H9 (cell line): ENCODE measurements at regions not wholly inside any gene's neighbourhood (a gene's known extent, or its start where the extent isn't known, plus 50 kb on each side); places are given as distances from the start of the nearest gene placed in this dataset.
A peak's percentile ranks its signal among the peaks of the same experiment; 100 is the strongest.

Source experiments
- DNase-seq: peaks from one replicate; pipeline ENCODE4 v3.0.0-alpha.2; 2017
- H2AFZ ChIP-seq: one replicate; pipeline ENCODE4 v1.6.1; 2013; ENCODE audit warnings: mild to moderate bottlenecking, low read length, control low read depth, moderate library complexity
- H2AK5ac ChIP-seq: 2 replicates; pipeline ENCODE4 v1.6.1; 2013; ENCODE audit warnings: low read length, control low read depth, mixed read lengths; ENCODE audit not compliant: insufficient read length
- H2BK120ac ChIP-seq: one replicate; pipeline ENCODE4 v1.6.1; 2013; ENCODE audit warnings: low read depth, mild to moderate bottlenecking, low read length, control low read depth, inconsistent platforms; ENCODE audit not compliant: poor library complexity, severe bottlenecking
- H2BK12ac ChIP-seq: 2 replicates; pipeline ENCODE4 v1.6.1; 2013; ENCODE audit warnings: low read length, control low read depth, mixed read lengths, low read depth; ENCODE audit not compliant: insufficient read length
- H2BK15ac ChIP-seq: 2 replicates; pipeline ENCODE4 v1.6.1; 2013; ENCODE audit warnings: low read depth, low read length, control low read depth
- H2BK20ac ChIP-seq: one replicate; pipeline ENCODE4 v1.6.1; 2013; ENCODE audit warnings: low read depth, mild to moderate bottlenecking, low read length, control low read depth, inconsistent platforms; ENCODE audit not compliant: poor library complexity, severe bottlenecking
- H2BK5ac ChIP-seq: 2 replicates; pipeline ENCODE4 v1.6.1; 2013; ENCODE audit warnings: low read length, control low read depth, mixed read lengths; ENCODE audit not compliant: insufficient read length
- H3K14ac ChIP-seq: 2 replicates; pipeline ENCODE4 v1.6.1; 2013; ENCODE audit warnings: low read length, control low read depth; ENCODE audit not compliant: insufficient read depth
- H3K18ac ChIP-seq: 2 replicates; pipeline ENCODE4 v1.6.1; 2013; ENCODE audit warnings: low read depth, mild to moderate bottlenecking, mixed read lengths, low read length, control low read depth; ENCODE audit not compliant: insufficient read length
- H3K23ac ChIP-seq: 2 replicates; pipeline ENCODE4 v1.6.1; 2013; ENCODE audit warnings: low read length, control low read depth, mixed read lengths, low read depth; ENCODE audit not compliant: insufficient read length
- H3K23me2 ChIP-seq: 2 replicates; pipeline ENCODE4 v1.6.1; 2013; ENCODE audit warnings: low read depth, mild to moderate bottlenecking, mixed read lengths, low read length, control low read depth; ENCODE audit not compliant: insufficient read length, poor library complexity, severe bottlenecking
- H3K27ac ChIP-seq: 2 replicates; pipeline ENCODE4 v1.5.1; 2013; ENCODE audit warnings: low read length, control low read depth, mixed read lengths, low read depth; ENCODE audit not compliant: insufficient read length
- H3K27me3 ChIP-seq: 2 replicates; pipeline ENCODE4 v1.6.1; 2013; ENCODE audit warnings: low read length, control low read depth, inconsistent platforms; ENCODE audit not compliant: insufficient read depth
- H3K4ac ChIP-seq: 2 replicates; pipeline ENCODE4 v1.6.1; 2013; ENCODE audit warnings: low read depth, mild to moderate bottlenecking, control low read depth, inconsistent platforms, low read length, moderate library complexity
- H3K4me1 ChIP-seq: 2 replicates; pipeline ENCODE4 v1.6.1; 2013; ENCODE audit warnings: low read length, control low read depth, inconsistent platforms; ENCODE audit not compliant: insufficient read depth
- H3K4me2 ChIP-seq: 2 replicates; pipeline ENCODE4 v1.6.1; 2013; ENCODE audit warnings: low read length, control low read depth, mixed read lengths; ENCODE audit not compliant: insufficient read length, insufficient read depth
- H3K56ac ChIP-seq: 2 replicates; pipeline ENCODE4 v1.6.1; 2013; ENCODE audit warnings: low read depth, mild to moderate bottlenecking, mixed read lengths, low read length, control low read depth; ENCODE audit not compliant: insufficient read length
- H3K79me1 ChIP-seq: 2 replicates; pipeline ENCODE4 v1.6.1; 2013; ENCODE audit warnings: low read depth, mild to moderate bottlenecking, moderate library complexity, low read length, control low read depth, inconsistent platforms; ENCODE audit not compliant: insufficient read depth, poor library complexity, severe bottlenecking
- H3K79me2 ChIP-seq: 2 replicates; pipeline ENCODE4 v1.6.1; 2013; ENCODE audit warnings: low read length, control low read depth, inconsistent platforms; ENCODE audit not compliant: insufficient read depth
- H3K9ac ChIP-seq: 2 replicates; pipeline ENCODE4 v1.6.1; 2013; ENCODE audit warnings: low read length, control low read depth, mixed read lengths; ENCODE audit not compliant: insufficient read length; ENCODE audit errors: extremely low read depth
- H3K9me3 ChIP-seq: one replicate; pipeline ENCODE4 v1.6.1; 2013; ENCODE audit warnings: low read depth, low read length, inconsistent platforms; ENCODE audit not compliant: control insufficient read depth
- H3T11ph ChIP-seq: one replicate; pipeline ENCODE4 v1.6.1; 2013; ENCODE audit warnings: mild to moderate bottlenecking, low read length, control low read depth, inconsistent platforms
- H4K20me1 ChIP-seq: one replicate; pipeline ENCODE4 v1.6.1; 2013; ENCODE audit not compliant: control insufficient read depth, insufficient read length, insufficient read depth
- H4K5ac ChIP-seq: 2 replicates; pipeline ENCODE4 v1.6.1; 2013; ENCODE audit warnings: low read depth, mild to moderate bottlenecking, mixed read lengths, low read length, control low read depth; ENCODE audit not compliant: insufficient read length
- H4K8ac ChIP-seq: replicated peaks from 2 replicates; pipeline ENCODE4 v1.6.1; 2013; ENCODE audit warnings: low read length, control low read depth, mixed read lengths, low read depth; ENCODE audit not compliant: insufficient read length
- H4K91ac ChIP-seq: 2 replicates; pipeline ENCODE4 v1.6.1; 2013; ENCODE audit warnings: low read depth, mild to moderate bottlenecking, moderate library complexity, mixed read lengths, low read length, control low read depth; ENCODE audit not compliant: insufficient read length
- H3K27ac Mint-ChIP-seq, 3 experiments: 2 replicates in 2 of 3; 3 replicates in 1 of 3; pipeline ENCODE4 v1.8.0; 2020 to 2021; ENCODE audit warnings: mixed read lengths in 3 of 3, mild to moderate bottlenecking in 1 of 3, moderate library complexity in 1 of 3
- H3K27me3 Mint-ChIP-seq: 2 replicates; pipeline ENCODE4 v1.8.0; 2021; ENCODE audit warnings: low read depth, mild to moderate bottlenecking, moderate library complexity, mixed read lengths
- H3K36me3 Mint-ChIP-seq, 3 experiments: 2 replicates in 2 of 3; 3 replicates in 1 of 3; pipeline ENCODE4 v1.8.0; 2020 to 2021; ENCODE audit warnings: low read depth in 3 of 3, mixed read lengths in 3 of 3; ENCODE audit not compliant: insufficient read depth in 1 of 3
- H3K4me1 Mint-ChIP-seq, 2 experiments: 2 replicates each; pipeline ENCODE4 v1.8.0; 2020; ENCODE audit warnings: mixed read lengths in 2 of 2
- H3K4me3 Mint-ChIP-seq, 2 experiments: 2 replicates in 1 of 2; 3 replicates in 1 of 2; pipeline ENCODE4 v1.8.0; 2020 to 2021; ENCODE audit warnings: mild to moderate bottlenecking in 2 of 2, mixed read lengths in 2 of 2, moderate library complexity in 1 of 2
- H3K9me3 Mint-ChIP-seq, 2 experiments: 2 replicates in 1 of 2; 3 replicates in 1 of 2; pipeline ENCODE4 v1.8.0; 2020; ENCODE audit warnings: mild to moderate bottlenecking in 2 of 2, mixed read lengths in 2 of 2, moderate library complexity in 1 of 2
- TF ChIP-seq, protein P1 (sequence below): fragments of 200-600 bp; sonication (generic); conservative IDR thresholded peaks from 3 replicates; pipeline ENCODE4 v1.8.0; 2021; ENCODE audit warnings: antibody characterized with exemption, mild to moderate bottlenecking

DNA sequence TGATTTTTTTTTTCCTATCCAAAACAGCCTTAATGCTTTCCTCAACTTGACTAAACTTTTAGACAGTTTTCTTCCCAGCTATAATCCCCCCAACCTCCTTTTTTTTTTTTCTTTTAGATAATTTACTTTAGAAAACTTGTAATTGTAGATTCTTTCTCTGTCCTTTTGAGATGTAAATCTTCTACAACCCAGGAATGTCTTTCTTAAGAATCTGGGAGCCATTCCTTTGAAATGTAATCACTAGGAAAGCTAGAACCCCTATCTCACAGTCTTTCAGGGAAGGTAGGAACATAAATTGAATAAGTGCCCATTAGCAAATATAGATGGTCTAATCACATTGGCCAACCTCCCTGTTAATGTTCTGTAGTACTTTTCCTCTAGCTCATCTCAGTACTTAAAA, 285.4 kb downstream of the NUP35 start:
- Histone ChIP-seq H2BK12ac (no peak overlapping the region), H3K4me2 (no peak overlapping the region), H4K5ac (no peak overlapping the region), H3K18ac (no peak overlapping the region), H3K9me3 (no peaks in the 10 kb centered on the region), H3K23ac (no peak overlapping the region), H3K79me1 (no peaks in the 10 kb centered on the region), H2BK20ac (no peak overlapping the region), H3K4me1 (peaks cover 2% of the 10 kb centered on the region; the same call in 1 of the 2 replicates), H3K23me2 (no peaks in the 10 kb centered on the region), H3K56ac (no peak overlapping the region), H3K4ac (no peak overlapping the region), H2BK120ac (no peak overlapping the region), H3T11ph (no peak overlapping the region), H4K20me1 (no peaks in the 10 kb centered on the region), H4K91ac (no peak overlapping the region), H3K14ac (no peak overlapping the region), H4K8ac (no peak overlapping the region), H3K79me2 (no peaks in the 10 kb centered on the region), H3K27me3 (no peaks in the 10 kb centered on the region), H3K9ac (no peak overlapping the region), H2BK5ac (no peak overlapping the region), H2AFZ (no peak overlapping the region), H2BK15ac (no peak overlapping the region), H2AK5ac (no peak overlapping the region), H3K27ac (no peak overlapping the region)
- Mint-ChIP-seq H3K27me3 (peaks cover 32% of the 10 kb centered on the region), H3K4me3 (no peak overlapping the region; a peak in 1 of 5 replicates), H3K9me3 (peaks cover 12 to 14% of the 10 kb centered on the region in 2 experiments), H3K4me1 (peaks cover 42 to 52% of the 10 kb centered on the region in 2 experiments), H3K27ac (peak overlapping the region in 1 of 3 experiments; percentile 96; a peak in 3 of 7 replicates), H3K36me3 (peaks cover 9 to 18% (median 12%) of the 10 kb centered on the region in 3 experiments; a peak in 6 of 7 replicates)
- TF ChIP-seq, protein P1, sequence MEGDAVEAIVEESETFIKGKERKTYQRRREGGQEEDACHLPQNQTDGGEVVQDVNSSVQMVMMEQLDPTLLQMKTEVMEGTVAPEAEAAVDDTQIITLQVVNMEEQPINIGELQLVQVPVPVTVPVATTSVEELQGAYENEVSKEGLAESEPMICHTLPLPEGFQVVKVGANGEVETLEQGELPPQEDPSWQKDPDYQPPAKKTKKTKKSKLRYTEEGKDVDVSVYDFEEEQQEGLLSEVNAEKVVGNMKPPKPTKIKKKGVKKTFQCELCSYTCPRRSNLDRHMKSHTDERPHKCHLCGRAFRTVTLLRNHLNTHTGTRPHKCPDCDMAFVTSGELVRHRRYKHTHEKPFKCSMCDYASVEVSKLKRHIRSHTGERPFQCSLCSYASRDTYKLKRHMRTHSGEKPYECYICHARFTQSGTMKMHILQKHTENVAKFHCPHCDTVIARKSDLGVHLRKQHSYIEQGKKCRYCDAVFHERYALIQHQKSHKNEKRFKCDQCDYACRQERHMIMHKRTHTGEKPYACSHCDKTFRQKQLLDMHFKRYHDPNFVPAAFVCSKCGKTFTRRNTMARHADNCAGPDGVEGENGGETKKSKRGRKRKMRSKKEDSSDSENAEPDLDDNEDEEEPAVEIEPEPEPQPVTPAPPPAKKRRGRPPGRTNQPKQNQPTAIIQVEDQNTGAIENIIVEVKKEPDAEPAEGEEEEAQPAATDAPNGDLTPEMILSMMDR, result no peak
- no peak for DNase-seq
